ENCODE measurements at regions not wholly inside any gene's neighbourhood (a gene's known extent, or its start where the extent isn't known, plus 50 kb on each side); places are given as distances from the start of the nearest gene placed in this dataset.

DNA sequence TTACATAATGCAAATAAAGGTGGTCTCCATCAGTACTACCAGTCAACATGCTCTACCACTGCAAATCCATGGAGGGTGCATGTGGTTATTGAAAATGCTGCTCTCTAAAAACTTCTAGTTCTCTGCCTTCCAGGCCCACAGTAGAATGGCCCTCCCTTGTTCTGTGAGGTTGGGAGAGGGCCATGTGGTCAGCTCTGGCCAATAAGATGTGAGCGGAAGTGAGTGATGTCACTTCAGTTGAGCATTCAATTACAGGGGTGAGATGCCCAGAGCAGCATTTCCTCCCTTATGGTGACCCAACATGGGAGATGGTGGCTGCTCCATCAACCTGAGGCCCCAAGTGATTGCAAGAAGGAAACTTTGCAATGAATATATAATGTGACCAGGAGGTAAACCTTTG, 148.8 kb downstream of the CPEB2 start:
- TF ChIP-seq, protein P1, sequence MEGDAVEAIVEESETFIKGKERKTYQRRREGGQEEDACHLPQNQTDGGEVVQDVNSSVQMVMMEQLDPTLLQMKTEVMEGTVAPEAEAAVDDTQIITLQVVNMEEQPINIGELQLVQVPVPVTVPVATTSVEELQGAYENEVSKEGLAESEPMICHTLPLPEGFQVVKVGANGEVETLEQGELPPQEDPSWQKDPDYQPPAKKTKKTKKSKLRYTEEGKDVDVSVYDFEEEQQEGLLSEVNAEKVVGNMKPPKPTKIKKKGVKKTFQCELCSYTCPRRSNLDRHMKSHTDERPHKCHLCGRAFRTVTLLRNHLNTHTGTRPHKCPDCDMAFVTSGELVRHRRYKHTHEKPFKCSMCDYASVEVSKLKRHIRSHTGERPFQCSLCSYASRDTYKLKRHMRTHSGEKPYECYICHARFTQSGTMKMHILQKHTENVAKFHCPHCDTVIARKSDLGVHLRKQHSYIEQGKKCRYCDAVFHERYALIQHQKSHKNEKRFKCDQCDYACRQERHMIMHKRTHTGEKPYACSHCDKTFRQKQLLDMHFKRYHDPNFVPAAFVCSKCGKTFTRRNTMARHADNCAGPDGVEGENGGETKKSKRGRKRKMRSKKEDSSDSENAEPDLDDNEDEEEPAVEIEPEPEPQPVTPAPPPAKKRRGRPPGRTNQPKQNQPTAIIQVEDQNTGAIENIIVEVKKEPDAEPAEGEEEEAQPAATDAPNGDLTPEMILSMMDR (IDR thresholded peaks at IDR 0.05) = no peak
- TF ChIP-seq ZFX (IDR thresholded peaks at IDR 0.05; ENCODE audit: borderline replicate concordance) = no peak

Measured in 22Rv1 (cell line).